ENCODE measurements at regions not wholly inside any gene's neighbourhood (a gene's known extent, or its start where the extent isn't known, plus 50 kb on each side); places are given as distances from the start of the nearest gene placed in this dataset.

- H3K4me3 ChIP-seq, result no peak overlapping the region
- DNase-seq (no peak), ATAC-seq (no peak)
- no peak for TF ChIP-seq CTCF (IDR thresholded peaks at IDR 0.05)
- H3K27ac ChIP-seq, result no peak overlapping the region
- intact Hi-C loops (cut with DNase I), result no loop called here
- no peaks in the 10 kb centered on the region for H3K9me3 ChIP-seq
- H3K27me3 ChIP-seq, result no peaks in the 10 kb centered on the region
- H3K36me3 ChIP-seq, result no peaks in the 10 kb centered on the region
- H3K4me1 ChIP-seq, result no peaks in the 10 kb centered on the region
Observed at GRCh38 chr4:181151856-181152255, 1091.3 kb upstream of the TENM3 start.

- Histone ChIP-seq H3K4me1 (no peaks in the 10 kb centered on the region), H3K9me3 (no peaks in the 10 kb centered on the region), H3K27ac (no peak overlapping the region), H3K4me3 (no peak overlapping the region), H3K27me3 (no peaks in the 10 kb centered on the region), H3K36me3 (no peaks in the 10 kb centered on the region)
- DNase-seq (no peak), ATAC-seq (no peak)
- intact Hi-C loops (cut with DNase I), result no loop called here
- TF ChIP-seq CTCF (IDR thresholded peaks at IDR 0.05), result no peak
Observed at GRCh38 chr4:181157647-181158046, 1085.6 kb upstream of the TENM3 start.

- no peaks in the 10 kb centered on the region for H3K27me3 ChIP-seq
- H3K4me3 ChIP-seq, result no peak overlapping the region
- no peak overlapping the region for H3K27ac ChIP-seq
- intact Hi-C loops (cut with DNase I), result no loop called here
- DNase-seq, result peak in 1 of 4 donors; percentile 19
- no peaks in the 10 kb centered on the region for H3K4me1 ChIP-seq
- H3K9me3 ChIP-seq, result no peaks in the 10 kb centered on the region
- no peaks in the 10 kb centered on the region for H3K36me3 ChIP-seq
- ATAC-seq, result no peak
- TF ChIP-seq CTCF (IDR thresholded peaks at IDR 0.05), result no peak
Observed at GRCh38 chr4:181158971-181159370, 1084.2 kb upstream of the TENM3 start.

GRCh38 chr4:181161669-181162068, 1081.5 kb upstream of the TENM3 start:
- H3K36me3 ChIP-seq, result no peaks in the 10 kb centered on the region
- intact Hi-C loops (cut with DNase I), result no loop called here
- no peaks in the 10 kb centered on the region for H3K9me3 ChIP-seq
- no peak overlapping the region for H3K4me3 ChIP-seq
- no peak overlapping the region for H3K27ac ChIP-seq
- ATAC-seq, result no peak
- DNase-seq, result no peak
- TF ChIP-seq CTCF (IDR thresholded peaks at IDR 0.05), result no peak
- no peaks in the 10 kb centered on the region for H3K27me3 ChIP-seq
- no peaks in the 10 kb centered on the region for H3K4me1 ChIP-seq

- intact Hi-C loops (cut with DNase I), result no loop called here
- no peaks in the 10 kb centered on the region for H3K27me3 ChIP-seq
- no peak overlapping the region for H3K27ac ChIP-seq
- no peak for DNase-seq
- no peaks in the 10 kb centered on the region for H3K4me1 ChIP-seq
- ATAC-seq, result no peak
- no peak overlapping the region for H3K4me3 ChIP-seq
- no peaks in the 10 kb centered on the region for H3K36me3 ChIP-seq
- TF ChIP-seq CTCF (IDR thresholded peaks at IDR 0.05), result no peak
- H3K9me3 ChIP-seq, result no peaks in the 10 kb centered on the region
Observed at GRCh38 chr4:181162266-181162665, 1080.9 kb upstream of the TENM3 start.
